ENCODE measurements at regions not wholly inside any gene's neighbourhood (a gene's known extent, or its start where the extent isn't known, plus 50 kb on each side); places are given as distances from the start of the nearest gene placed in this dataset.

DNA sequence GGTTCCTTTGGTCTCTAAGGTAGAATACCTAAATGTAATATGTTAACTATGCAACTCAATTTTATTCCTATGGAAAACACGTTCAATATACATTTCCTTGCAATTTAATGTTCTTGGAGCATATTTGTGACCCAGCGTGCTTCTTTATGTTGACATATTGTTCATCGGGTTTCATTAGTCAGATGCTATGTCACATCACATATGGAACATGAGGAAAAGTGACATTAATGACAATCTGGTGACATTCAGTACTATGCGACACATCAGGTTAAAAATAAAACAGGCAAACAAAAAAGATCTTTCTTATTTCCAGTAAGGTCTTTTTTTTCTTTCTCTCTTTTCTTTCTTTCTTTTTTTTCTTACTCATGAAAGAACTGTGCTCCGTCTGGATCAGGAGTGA, 135.6 kb upstream of the SMIM21 start:
- H3K4me1 Mint-ChIP-seq: no peaks in the 10 kb centered on the region
- TF ChIP-seq REST (IDR thresholded peaks at IDR 0.05; ENCODE audit: unreplicated experiment) (no peak), STAT1 (IDR thresholded peaks at IDR 0.05; ENCODE audit: unreplicated experiment) (no peak), POLR2AphosphoS5 (IDR thresholded peaks at IDR 0.05; ENCODE audit: low read depth) (no peak), CREB1 (CRISPR knock-in tag; IDR thresholded peaks at IDR 0.05; ENCODE audit: low read depth) (no peak), ZNF462 (CRISPR knock-in tag; IDR thresholded peaks at IDR 0.05) (no peak), ZNF114 (CRISPR knock-in tag; IDR thresholded peaks at IDR 0.05) (no peak), NANOG (IDR thresholded peaks at IDR 0.05; ENCODE audit: borderline replicate concordance) (no peak), ETS1 (IDR thresholded peaks at IDR 0.05) (no peak), EZH2 (IDR thresholded peaks at IDR 0.05; ENCODE audit: low read depth, unreplicated experiment) (no peak), JUNB (IDR thresholded peaks at IDR 0.05; ENCODE audit: unreplicated experiment) (no peak), EZH2phosphoT487 (IDR thresholded peaks at IDR 0.05; ENCODE audit: unreplicated experiment) (no peak), ZNF331 (CRISPR knock-in tag; IDR thresholded peaks at IDR 0.05; ENCODE audit: low read depth) (no peak)
- TF ChIP-seq, protein P1, sequence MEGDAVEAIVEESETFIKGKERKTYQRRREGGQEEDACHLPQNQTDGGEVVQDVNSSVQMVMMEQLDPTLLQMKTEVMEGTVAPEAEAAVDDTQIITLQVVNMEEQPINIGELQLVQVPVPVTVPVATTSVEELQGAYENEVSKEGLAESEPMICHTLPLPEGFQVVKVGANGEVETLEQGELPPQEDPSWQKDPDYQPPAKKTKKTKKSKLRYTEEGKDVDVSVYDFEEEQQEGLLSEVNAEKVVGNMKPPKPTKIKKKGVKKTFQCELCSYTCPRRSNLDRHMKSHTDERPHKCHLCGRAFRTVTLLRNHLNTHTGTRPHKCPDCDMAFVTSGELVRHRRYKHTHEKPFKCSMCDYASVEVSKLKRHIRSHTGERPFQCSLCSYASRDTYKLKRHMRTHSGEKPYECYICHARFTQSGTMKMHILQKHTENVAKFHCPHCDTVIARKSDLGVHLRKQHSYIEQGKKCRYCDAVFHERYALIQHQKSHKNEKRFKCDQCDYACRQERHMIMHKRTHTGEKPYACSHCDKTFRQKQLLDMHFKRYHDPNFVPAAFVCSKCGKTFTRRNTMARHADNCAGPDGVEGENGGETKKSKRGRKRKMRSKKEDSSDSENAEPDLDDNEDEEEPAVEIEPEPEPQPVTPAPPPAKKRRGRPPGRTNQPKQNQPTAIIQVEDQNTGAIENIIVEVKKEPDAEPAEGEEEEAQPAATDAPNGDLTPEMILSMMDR (conservative IDR thresholded peaks at IDR 0.05; ENCODE audit: low read depth in 2 of 2): no peak
- no peaks in the 10 kb centered on the region for H3K4me1 ChIP-seq (ENCODE audit: insufficient read depth)
- H3K36me3 ChIP-seq (ENCODE audit: insufficient read depth): no peaks in the 10 kb centered on the region
- H3F3A ChIP-seq (replicated peaks; ENCODE audit: low read depth): no peaks in the 10 kb centered on the region
- DNase-seq (ENCODE audit: low spot score) (no peak), ATAC-seq (no peak)
- no peak overlapping the region for H3K27ac ChIP-seq (ENCODE audit: low read depth)
- no peaks in the 10 kb centered on the region for H3K9me3 Mint-ChIP-seq
- no peak overlapping the region for H3K4me3 Mint-ChIP-seq
- no peaks in the 10 kb centered on the region for H4K20me1 ChIP-seq (replicated peaks; ENCODE audit: insufficient read depth)
- peaks cover 2% of the 10 kb centered on the region for H3K27me3 Mint-ChIP-seq (ENCODE audit: insufficient read depth, low read depth, poor library complexity)
- H2AFZ ChIP-seq: no peak overlapping the region
- H3K36me3 Mint-ChIP-seq (ENCODE audit: low read depth): no peaks in the 10 kb centered on the region; the same call in 2 of the 3 replicates
- no peaks in the 10 kb centered on the region for H3K27me3 ChIP-seq (ENCODE audit: insufficient read depth)
- H3K27ac Mint-ChIP-seq: no peak overlapping the region
- H3K9me2 ChIP-seq (ENCODE audit: insufficient read depth): peaks cover 21% of the 10 kb centered on the region
- H3K4me3 ChIP-seq: no peak overlapping the region
- H3K4me2 ChIP-seq: no peak overlapping the region
- H3K79me2 ChIP-seq (replicated peaks; ENCODE audit: insufficient read depth): no peaks in the 10 kb centered on the region

All from GM23338 (cell line).